ENCODE measurements at regions not wholly inside any gene's neighbourhood (a gene's known extent, or its start where the extent isn't known, plus 50 kb on each side); places are given as distances from the start of the nearest gene placed in this dataset.

DNA sequence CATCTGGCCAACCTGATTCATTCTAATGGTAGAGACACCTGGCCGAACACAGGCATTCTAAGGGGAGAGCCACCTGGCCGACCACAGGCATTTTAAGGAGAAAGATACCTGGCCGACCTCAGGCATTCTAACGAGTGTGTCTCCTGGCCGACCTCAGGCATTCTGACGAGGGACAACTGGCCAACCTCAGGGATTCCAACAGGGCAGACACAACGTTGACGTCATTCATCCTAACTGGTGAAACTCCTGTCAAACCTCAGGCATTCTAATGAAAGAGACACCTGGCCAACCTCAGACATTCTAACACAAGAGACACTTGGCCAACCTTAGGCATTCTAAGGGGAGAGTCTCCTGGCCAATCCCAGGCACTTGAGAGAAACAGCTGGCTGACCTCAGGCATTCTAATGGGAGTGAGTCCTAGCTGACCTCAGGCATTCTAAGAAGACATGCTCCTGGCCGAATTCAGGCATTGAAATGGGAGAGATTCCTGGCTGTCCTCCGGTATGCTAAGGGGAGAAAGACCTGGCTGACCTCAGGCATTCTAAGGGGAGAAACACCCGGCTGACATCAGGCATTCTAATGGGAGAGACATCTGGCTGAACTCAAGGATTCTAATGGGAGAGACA lies 1352.5 kb downstream of the UQCRFS1 start:
- no peak for TF ChIP-seq POLR2A (IDR thresholded peaks at IDR 0.05; ENCODE audit: extremely low read depth, insufficient read length)
- TF ChIP-seq, protein P1, sequence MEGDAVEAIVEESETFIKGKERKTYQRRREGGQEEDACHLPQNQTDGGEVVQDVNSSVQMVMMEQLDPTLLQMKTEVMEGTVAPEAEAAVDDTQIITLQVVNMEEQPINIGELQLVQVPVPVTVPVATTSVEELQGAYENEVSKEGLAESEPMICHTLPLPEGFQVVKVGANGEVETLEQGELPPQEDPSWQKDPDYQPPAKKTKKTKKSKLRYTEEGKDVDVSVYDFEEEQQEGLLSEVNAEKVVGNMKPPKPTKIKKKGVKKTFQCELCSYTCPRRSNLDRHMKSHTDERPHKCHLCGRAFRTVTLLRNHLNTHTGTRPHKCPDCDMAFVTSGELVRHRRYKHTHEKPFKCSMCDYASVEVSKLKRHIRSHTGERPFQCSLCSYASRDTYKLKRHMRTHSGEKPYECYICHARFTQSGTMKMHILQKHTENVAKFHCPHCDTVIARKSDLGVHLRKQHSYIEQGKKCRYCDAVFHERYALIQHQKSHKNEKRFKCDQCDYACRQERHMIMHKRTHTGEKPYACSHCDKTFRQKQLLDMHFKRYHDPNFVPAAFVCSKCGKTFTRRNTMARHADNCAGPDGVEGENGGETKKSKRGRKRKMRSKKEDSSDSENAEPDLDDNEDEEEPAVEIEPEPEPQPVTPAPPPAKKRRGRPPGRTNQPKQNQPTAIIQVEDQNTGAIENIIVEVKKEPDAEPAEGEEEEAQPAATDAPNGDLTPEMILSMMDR (IDR thresholded peaks at IDR 0.05; ENCODE audit: low read depth, low read length): no peak
- TF ChIP-seq, protein P2, sequence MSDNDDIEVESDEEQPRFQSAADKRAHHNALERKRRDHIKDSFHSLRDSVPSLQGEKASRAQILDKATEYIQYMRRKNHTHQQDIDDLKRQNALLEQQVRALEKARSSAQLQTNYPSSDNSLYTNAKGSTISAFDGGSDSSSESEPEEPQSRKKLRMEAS (IDR thresholded peaks at IDR 0.05; ENCODE audit: low read depth, low read length): no peak
- TF ChIP-seq MYC (IDR thresholded peaks at IDR 0.05; ENCODE audit: low read depth, low read length): no peak
